KG1 (cell line): ENCODE measurements at regions not wholly inside any gene's neighbourhood (a gene's known extent, or its start where the extent isn't known, plus 50 kb on each side); places are given as distances from the start of the nearest gene placed in this dataset.

Experiments
- DNase-seq: peaks from one replicate; lab custom pipeline; 2025; lab: John Stamatoyannopoulos, UW

DNA sequence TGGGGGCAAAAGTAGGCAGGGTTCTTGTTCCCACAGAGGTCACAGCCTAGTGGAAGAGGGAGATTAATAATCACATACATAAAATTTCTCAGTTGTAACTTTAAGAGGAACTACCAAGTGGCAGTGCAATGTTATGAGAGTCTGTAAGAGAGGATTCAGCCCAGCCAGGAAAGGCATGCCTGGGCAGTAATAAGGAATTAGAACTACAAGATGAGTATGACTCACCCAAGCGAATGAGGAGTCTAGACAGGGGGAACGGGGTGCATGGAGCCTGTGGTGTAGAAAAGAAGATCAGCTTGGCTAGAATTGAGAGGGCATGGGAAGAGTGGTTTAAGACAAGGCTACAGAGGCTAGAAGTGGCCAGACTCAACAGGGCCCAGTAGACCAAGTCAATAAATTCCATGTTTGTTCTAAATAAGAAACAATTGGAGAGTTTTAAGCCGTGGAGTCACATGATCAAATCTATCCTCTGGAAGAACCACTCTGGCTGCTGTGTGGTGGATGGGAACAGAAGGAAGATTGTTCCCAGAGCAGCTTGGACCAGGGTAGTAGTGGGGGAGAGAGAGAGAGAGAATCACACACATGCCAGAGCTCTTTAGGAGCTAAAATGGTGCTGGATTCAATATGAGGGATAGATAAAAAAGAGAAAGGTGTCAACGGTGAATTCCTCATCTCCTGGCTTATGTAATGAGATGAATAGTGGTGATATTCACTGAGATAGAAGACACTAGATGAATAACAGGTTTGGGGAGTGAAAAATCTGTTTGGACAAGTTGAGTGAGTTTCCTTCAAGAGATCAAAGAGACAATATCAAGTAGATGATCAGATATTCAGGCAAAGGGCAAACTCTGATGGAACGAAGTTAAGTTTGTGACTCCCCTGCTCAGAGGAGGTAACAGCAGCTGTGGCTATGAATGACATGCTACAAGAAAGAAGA is 265.1 kb downstream of the FGFR2 start:
- no peak for DNase-seq

DNA sequence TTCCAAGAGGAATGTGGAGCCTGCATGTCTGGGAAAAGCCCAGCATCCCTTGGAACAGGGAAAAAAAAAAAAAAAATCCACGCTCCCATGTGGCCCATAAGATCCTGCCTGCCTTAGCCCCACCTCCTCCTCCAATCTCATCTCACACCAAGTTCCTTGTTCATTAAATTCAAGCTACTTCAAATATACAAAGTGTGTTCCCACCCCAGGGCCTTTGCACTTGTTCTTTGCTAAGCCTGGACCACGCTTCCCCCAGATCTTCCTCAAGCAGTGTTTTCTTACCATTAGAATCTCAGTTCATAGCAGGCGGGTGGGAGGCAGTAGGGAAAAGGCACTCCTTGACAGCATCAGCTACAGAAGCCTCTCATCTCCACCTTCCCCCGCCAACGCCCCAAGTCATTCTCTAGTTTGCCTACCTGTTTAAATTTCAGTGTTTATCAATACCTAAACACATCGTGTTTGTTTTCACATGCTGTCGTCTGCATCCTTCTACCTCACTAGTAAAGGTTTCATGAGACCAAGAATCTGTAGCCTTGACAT is 262.8 kb downstream of the FGFR2 start:
- DNase-seq: no peak

GRCh38 chr10:121337427-121337826 is 260.8 kb downstream of the FGFR2 start:
- DNase-seq: no peak

GRCh38 chr10:121338206-121338980 is 259.9 kb downstream of the FGFR2 start:
- DNase-seq: no peak

GRCh38 chr10:121339114-121339513 is 259.1 kb downstream of the FGFR2 start:
- DNase-seq: no peak

DNA sequence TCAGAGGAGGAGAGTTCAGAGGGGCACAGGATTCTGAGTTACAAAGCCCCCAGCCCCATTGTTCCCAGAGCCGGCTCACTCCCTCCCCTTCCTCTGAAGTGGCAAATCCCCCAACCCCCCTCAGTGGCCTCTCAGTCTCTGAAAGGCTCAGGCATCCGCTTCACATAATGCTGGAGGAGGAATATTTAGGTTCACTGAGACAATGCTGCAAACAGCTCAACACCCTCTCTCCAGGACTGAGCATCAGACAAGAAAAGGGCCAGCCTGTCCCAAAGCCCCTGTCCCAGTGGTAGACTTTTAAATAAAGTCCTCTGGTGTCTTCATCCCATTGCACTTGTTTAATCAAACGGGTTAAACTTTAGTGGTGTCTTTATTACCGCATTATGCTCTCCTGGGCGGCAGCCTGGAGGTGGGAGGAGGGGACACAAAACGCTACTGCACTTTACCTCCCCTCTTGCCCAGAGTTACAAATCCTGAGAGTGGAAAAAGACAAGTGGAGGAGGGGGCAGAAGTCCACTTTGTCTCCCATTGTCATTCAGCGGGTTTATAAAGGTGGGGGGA is 257.9 kb downstream of the FGFR2 start:
- DNase-seq: no peak

- no peak for DNase-seq
Observed at GRCh38 chr10:121351540-121351939, 246.7 kb downstream of the FGFR2 start.

DNA sequence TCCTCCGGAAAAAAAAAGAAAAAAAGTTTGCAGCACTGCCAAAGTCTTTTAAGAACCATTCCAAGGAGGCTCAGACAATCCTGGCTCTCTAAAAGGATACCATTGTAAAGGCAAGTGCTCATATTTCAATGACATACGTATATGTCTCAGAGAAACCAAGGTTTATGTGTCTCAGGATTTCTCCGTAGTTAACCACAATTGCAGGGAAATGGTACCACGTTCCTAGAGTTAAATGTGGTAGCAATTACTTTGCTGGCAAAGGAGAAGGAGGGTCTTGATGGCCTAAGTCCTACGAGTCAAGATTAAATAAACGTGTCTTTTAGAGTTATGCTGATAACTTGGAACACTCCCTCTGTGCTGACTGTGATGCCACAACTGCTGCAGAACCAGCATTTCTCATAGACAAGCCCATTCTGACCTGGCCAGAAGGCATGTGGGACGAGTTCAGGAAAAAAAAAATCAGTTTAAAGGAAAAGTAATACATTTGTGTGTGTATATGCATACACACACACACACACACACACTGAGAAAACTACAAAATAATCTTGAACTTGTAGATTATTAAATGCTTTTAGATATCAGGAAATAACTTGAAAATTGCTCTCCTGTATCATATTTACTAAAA is 245.9 kb downstream of the FGFR2 start:
- no peak for DNase-seq

DNA sequence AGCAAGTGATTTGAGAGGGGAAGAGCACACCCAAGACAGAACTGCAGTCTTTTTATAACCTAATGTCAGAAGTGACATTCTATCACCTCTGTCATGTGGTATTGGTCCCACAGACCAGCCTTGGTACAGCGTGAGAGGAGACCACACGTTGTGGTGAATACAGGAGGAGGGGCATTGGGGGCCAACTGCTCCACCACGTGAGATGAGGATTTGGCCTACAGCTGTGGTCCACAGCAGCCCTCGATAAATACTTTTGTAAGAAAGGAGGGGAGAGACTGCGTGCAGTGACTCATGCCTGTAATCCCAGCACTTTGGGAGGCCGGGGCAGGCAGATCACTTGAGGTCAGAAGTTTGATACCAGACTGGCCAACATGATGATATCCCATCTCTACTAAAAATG is 243.1 kb downstream of the FGFR2 start:
- DNase-seq: no peak

GRCh38 chr10:121356183-121356582 is 242.1 kb downstream of the FGFR2 start:
- DNase-seq: no peak

GRCh38 chr10:121357401-121357800 is 240.8 kb downstream of the FGFR2 start:
- DNase-seq: no peak

DNA sequence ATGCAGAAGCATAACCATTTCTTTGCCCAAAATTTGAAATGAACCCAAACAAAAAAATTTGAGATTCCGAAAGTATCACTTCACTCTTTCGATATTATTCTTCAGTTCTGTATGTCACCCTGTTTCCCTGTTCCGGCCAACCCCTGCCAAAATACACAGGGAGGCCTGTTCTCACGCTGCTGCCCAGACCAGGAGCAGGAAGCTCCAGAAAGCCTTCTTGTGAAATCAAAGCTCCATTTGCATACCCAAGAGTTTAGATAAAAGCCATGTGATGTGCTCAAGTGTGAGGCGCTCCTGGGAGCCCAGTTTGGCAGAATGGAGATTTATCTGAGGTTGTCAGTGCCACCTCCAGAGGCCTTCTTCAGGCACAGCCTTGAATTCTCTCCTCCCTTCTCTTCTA is 236.2 kb downstream of the FGFR2 start:
- DNase-seq: no peak

GRCh38 chr10:121365566-121365965 is 232.7 kb downstream of the FGFR2 start:
- no peak for DNase-seq

DNA sequence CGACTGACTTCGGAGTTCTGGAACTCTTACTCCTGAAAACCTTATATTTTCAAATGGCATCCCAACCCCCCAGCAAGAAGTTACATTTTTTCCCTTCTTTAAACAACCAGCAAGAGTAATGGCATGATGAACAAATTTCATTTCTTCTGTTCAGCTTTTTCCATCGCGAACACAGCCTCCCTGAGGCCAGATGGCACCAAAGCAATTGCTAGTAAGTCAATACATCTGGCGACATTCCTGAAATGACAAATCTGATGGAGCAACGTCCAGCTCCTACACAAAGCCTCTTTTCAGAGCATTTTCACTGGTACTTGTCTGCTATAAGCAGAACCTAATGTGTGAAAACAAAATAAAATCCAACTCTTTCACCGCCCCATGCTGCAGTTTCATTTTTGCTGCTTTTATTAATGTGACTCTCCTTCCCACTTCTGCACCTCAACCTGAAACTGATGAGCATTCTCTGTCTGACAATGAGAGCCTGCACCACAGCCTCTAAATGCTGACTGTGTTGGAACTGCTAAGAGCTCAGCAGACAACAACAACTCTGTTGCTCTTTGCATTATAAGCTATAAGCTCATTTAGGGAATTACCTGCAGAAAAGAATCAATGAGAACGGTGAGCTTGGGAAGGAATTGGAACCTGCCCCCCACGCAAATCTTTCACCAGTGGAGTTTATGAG is 229.8 kb downstream of the FGFR2 start:
- no peak for DNase-seq

GRCh38 chr10:121369616-121370015 is 228.6 kb downstream of the FGFR2 start:
- DNase-seq: no peak

DNA sequence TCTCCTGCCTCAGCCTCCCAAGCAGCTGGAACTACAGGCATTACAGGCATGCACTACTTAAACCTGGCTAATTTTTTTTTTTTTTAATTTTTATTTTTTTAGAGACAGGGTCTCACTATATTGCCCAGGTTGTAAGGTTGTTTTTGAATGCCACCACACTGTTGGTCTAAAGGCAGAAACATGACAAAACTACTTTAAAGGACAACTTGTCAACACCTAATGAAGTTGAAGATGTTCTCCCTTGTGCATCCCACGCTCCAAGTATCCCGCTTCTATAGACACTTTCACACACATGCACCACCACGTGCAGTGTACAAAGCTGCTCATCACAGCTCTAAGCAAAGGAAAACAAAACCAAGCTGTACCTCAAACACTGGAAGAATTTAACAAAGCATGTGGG is 226.4 kb downstream of the FGFR2 start:
- DNase-seq: no peak

- no peak for DNase-seq
Observed at GRCh38 chr10:121373411-121373810, 224.8 kb downstream of the FGFR2 start.

- DNase-seq: no peak
Observed at GRCh38 chr10:121374121-121374520, 224.1 kb downstream of the FGFR2 start.

DNA sequence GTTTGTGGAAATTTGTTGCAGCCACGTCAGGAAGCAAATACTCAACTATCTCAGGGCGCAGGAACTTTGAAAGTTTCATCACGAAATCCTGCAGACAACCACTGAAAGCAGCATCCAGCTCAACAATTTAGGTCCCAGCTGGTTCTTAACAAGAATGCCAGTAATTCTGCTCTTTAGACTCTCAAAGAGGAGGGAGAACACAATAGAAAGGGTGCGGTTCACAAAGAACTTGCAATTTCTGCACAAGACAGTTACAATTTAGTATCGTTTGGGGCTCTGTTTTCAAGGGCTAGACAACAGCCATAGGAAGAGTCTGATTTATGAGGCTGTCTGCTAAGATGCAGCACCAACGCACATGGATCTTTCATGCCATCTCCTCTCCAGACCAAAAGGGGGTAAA is 223.1 kb downstream of the FGFR2 start:
- DNase-seq: no peak

GRCh38 chr10:121378251-121378801 is 219.9 kb downstream of the FGFR2 start:
- no peak for DNase-seq

- no peak for DNase-seq
Observed at GRCh38 chr10:121379013-121379412, 219.2 kb downstream of the FGFR2 start.
